ENCODE measurements at regions not wholly inside any gene's neighbourhood (a gene's known extent, or its start where the extent isn't known, plus 50 kb on each side); places are given as distances from the start of the nearest gene placed in this dataset.

DNA sequence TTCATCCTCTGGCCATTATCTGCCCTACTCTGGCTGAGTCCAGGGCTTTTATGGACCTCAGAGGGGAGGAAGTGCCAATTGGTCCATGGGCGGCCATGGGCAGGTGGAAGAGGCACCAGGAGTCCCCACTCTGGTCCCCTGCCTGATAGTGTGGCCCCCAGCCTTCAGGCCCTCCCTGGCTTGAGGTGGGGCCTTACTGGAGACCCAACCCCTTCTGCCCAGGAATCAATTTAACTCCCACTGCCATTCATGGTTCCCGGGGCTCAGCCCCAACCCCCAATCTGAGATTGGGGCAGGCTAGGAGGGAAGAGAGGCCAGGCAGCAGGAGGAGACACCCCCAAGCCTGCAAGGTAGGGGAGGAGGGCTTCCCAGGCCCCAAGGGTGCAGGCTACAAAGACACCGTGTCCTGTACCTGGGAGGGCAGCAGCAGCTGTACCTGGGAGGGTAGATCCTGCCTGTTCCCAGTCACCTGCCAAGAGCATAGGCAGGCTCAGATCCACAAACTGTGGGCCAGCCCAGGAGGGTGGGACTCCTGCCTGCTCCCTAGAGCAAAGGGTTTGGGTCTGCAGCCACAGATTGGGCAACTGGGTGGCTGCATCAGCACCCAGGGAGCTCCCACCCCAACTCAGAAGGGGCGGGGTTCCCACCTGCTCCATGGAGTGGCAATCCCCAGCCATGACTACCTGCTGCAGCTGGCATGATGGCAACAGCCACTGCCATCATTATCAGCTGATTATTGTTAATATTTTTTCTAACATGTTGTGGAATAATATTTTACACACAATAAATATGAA is 1044.1 kb upstream of the B3GALT2 start:
- Mint-ChIP-seq H3K27me3 (peaks cover 7% of the 10 kb centered on the region), H3K9me3 (no peaks in the 10 kb centered on the region), H3K4me3 (no peak overlapping the region), H3K4me1 (peaks cover 6% of the 10 kb centered on the region), H3K36me3 (ENCODE audit: low read depth) (no peaks in the 10 kb centered on the region), H3K27ac (no peak overlapping the region)
- no peak for ATAC-seq (ENCODE audit: low read depth)
- no peak for DNase-seq
- intact Hi-C loops (cut with micrococcal nuclease), result no loop called here
- ChIA-PET CTCF (no interaction called here), POLR2A (no interaction called here)
- TF ChIP-seq, protein P1, sequence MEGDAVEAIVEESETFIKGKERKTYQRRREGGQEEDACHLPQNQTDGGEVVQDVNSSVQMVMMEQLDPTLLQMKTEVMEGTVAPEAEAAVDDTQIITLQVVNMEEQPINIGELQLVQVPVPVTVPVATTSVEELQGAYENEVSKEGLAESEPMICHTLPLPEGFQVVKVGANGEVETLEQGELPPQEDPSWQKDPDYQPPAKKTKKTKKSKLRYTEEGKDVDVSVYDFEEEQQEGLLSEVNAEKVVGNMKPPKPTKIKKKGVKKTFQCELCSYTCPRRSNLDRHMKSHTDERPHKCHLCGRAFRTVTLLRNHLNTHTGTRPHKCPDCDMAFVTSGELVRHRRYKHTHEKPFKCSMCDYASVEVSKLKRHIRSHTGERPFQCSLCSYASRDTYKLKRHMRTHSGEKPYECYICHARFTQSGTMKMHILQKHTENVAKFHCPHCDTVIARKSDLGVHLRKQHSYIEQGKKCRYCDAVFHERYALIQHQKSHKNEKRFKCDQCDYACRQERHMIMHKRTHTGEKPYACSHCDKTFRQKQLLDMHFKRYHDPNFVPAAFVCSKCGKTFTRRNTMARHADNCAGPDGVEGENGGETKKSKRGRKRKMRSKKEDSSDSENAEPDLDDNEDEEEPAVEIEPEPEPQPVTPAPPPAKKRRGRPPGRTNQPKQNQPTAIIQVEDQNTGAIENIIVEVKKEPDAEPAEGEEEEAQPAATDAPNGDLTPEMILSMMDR (IDR thresholded peaks at IDR 0.05), result no peak

DNA sequence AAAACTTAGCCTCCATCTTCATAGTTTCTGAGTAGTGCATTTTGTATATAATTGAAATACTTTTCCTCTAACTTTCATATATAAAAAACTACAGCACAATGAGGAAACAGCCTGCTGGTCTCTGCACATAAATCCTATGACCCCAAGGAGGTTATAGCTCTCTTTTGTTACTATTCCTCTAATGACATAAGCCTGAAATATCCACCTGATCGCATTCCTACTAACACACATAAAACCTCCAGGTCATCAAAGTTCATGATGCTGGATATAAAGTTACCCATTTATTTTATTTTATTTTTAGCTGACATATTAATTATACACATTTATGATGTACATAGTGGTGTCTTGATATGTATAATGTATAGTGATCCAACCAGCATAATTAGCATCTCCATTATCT is 1042.0 kb upstream of the B3GALT2 start:
- CTCF ChIA-PET, result no interaction called here
- Mint-ChIP-seq H3K4me3 (no peak overlapping the region), H3K9me3 (no peaks in the 10 kb centered on the region), H3K36me3 (ENCODE audit: low read depth) (no peaks in the 10 kb centered on the region), H3K27me3 (peaks cover 7% of the 10 kb centered on the region), H3K4me1 (peaks cover 9% of the 10 kb centered on the region), H3K27ac (no peak overlapping the region)
- intact Hi-C loops (cut with micrococcal nuclease), result loop anchor here (2.0 kb wide), 1 partner anchor 14 kb away; no protein-coding TSS in a partner anchor
- ATAC-seq (ENCODE audit: low read depth) (no peak), DNase-seq (no peak)
- TF ChIP-seq, protein P1 (IDR thresholded peaks at IDR 0.05), result no peak
- POLR2A ChIA-PET, result no interaction called here

DNA sequence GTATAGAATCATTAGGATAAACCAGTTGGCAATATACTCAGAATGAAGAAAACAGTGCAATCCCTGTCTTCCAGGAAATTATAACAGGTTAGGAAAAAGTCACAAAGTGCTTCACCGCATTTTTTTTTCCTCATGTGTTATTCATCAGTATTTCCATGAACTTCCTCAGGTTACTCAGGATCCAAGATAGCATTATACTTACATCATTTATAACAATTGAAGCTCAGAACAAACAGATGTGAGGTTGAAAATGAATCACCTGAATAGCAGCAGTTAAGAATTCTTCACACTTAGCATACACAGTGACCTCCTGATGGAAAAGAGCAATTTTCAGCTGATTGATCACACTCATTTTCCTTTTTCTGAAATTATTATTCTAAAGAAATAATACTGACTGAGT is 1040.7 kb upstream of the B3GALT2 start:
- intact Hi-C loops (cut with micrococcal nuclease), result no loop called here
- TF ChIP-seq, protein P1 (IDR thresholded peaks at IDR 0.05), result no peak
- Mint-ChIP-seq H3K27ac (no peak overlapping the region), H3K27me3 (peaks cover 5% of the 10 kb centered on the region), H3K4me3 (no peak overlapping the region), H3K36me3 (ENCODE audit: low read depth) (no peaks in the 10 kb centered on the region), H3K4me1 (peaks cover 9% of the 10 kb centered on the region), H3K9me3 (no peaks in the 10 kb centered on the region)
- ChIA-PET CTCF (no interaction called here), POLR2A (no interaction called here)
- ATAC-seq (ENCODE audit: low read depth), result no peak
- no peak for DNase-seq

DNA sequence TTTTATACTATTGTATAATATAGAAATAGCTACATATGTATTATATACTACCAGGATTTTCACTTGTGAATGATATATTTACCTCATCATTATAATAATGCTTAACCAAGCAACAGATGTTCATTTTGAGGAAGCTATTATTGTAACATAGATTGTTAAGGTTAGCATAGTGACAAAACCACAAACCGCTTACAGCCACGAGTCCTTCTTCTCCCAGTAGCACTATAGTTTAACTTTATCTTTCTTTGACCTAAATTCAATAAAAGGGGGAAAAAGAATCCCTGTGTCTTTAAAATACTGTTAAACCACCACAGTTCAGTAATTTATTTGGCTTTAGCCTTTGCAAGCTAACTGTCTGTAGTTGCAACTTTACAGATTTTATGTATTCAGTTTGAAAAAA is 1039.4 kb upstream of the B3GALT2 start:
- ATAC-seq (ENCODE audit: low read depth) (peak; percentile 57), DNase-seq (no peak)
- POLR2A ChIA-PET, result no interaction called here
- H3K36me3 Mint-ChIP-seq (ENCODE audit: low read depth), result no peaks in the 10 kb centered on the region
- TF ChIP-seq, protein P1 (IDR thresholded peaks at IDR 0.05), result no peak
- CTCF ChIA-PET, result no interaction called here
- H3K9me3 Mint-ChIP-seq, result no peaks in the 10 kb centered on the region
- intact Hi-C loops (cut with micrococcal nuclease), result loop anchor here (1.0 kb wide), 1 partner anchor 63 kb away; no protein-coding TSS in a partner anchor
- H3K4me1 Mint-ChIP-seq, result peaks cover 9% of the 10 kb centered on the region
- H3K27ac Mint-ChIP-seq, result no peak overlapping the region
- H3K27me3 Mint-ChIP-seq, result peaks cover 11% of the 10 kb centered on the region
- H3K4me3 Mint-ChIP-seq, result no peak overlapping the region

DNA sequence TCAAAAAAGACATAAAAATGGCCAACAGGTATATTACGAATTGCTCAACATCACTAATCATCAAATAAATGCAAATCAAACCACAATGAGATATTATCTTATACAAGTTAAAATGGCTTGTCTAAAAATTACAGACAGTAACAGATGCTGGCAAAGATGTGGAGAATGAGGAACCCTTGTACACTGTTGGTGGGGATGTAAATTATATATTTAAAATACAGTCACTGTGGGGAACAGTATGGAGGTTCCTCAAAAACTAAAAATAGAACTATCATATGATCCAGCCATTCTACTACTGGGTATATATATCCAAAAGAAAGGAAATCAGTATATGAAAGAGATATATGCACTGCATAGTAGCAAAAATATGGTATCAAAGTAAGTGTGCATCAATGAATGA is 1037.2 kb upstream of the B3GALT2 start:
- no peak for ATAC-seq (ENCODE audit: low read depth)
- TF ChIP-seq, protein P1 (IDR thresholded peaks at IDR 0.05), result no peak
- no peaks in the 10 kb centered on the region for H3K36me3 Mint-ChIP-seq (ENCODE audit: low read depth)
- peaks cover 9% of the 10 kb centered on the region for H3K4me1 Mint-ChIP-seq
- no peak for DNase-seq
- CTCF ChIA-PET, result no interaction called here
- intact Hi-C loops (cut with micrococcal nuclease), result no loop called here
- peaks cover 17% of the 10 kb centered on the region for H3K27me3 Mint-ChIP-seq
- H3K9me3 Mint-ChIP-seq, result no peaks in the 10 kb centered on the region
- no peak overlapping the region for H3K4me3 Mint-ChIP-seq
- H3K27ac Mint-ChIP-seq, result no peak overlapping the region
- POLR2A ChIA-PET, result no interaction called here
